NT2/D1 (cell line): ENCODE measurements at regions not wholly inside any gene's neighbourhood (a gene's known extent, or its start where the extent isn't known, plus 50 kb on each side); places are given as distances from the start of the nearest gene placed in this dataset.

Experiments
- SUZ12 ChIP-seq: IDR thresholded peaks from 2 replicates; pipeline ENCODE4 v1.6.1; 2011; ENCODE audit not compliant: insufficient read length, insufficient read depth; ENCODE audit errors: extremely low read depth
- YY1 ChIP-seq: IDR thresholded peaks from 2 replicates; pipeline ENCODE4 v1.6.1; 2011; ENCODE audit not compliant: insufficient read length, insufficient read depth
- ZNF274 ChIP-seq: IDR thresholded peaks from 2 replicates; pipeline ENCODE4 v1.6.1; 2011; ENCODE audit warnings: mild to moderate bottlenecking, low read depth, low read length

- TF ChIP-seq SUZ12 (no peak), YY1 (no peak), ZNF274 (no peak)
Observed at GRCh38 chr20:39574061-39574460, 611.9 kb downstream of the DHX35 start.
